GM18511 (cell line): ENCODE measurements at regions not wholly inside any gene's neighbourhood (a gene's known extent, or its start where the extent isn't known, plus 50 kb on each side); places are given as distances from the start of the nearest gene placed in this dataset.

Source experiments
- ATAC-seq: cut with Tn5 transposase; IDR thresholded peaks from one replicate; pipeline ENCODE4 v1.9.1; 2021; ENCODE audit warnings: mild to moderate bottlenecking, moderate library complexity; ENCODE audit not compliant: unreplicated experiment

DNA sequence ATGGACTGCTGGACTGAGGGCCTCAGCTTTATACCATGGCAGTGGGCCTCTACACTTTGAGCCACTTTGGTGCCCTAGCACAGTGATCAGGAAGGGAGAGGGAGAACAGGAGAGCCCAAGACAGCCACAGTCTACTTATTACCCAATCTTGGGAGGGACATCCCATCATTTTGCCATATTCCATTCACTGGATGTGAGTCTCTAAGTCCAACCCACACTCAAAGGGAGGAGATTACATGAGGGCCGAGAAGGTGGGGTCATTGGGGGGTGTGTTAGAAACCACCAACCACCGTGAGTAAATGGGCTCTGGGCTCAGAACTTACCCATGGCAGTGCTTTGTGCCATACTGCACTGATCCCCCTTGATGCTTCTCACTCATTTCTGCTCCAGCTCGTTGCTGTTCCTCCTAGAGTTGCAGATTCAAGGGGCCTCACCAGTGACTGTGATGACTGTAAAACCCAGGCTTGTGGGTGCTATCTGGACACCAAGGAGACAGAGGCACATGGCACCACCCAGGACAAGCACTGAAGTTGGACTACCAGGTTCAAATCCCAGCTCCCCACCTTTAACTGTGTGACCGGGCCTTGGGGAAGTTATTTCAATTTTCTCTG lies 97.6 kb upstream of the RAB6C start:
- ATAC-seq: no peak

DNA sequence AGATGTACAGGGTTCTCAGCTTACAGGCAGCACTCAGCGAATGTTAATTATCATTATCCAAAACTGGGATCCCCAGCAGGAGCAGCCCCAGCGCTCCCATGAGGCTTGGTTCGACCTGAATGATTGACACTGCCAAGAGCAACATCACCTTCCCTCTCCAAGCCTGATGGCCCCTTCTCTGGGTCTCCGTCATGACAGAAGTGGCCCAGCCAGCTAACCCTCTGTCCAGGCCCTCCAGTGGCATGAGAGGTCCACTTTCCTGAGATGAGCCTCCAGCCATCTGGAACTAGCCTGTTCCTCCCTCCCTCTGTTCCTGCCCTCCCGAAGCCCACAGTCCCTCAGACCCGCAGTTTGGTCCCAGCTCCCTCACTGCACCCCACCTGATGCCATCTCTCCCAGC lies 97.0 kb upstream of the RAB6C start:
- ATAC-seq: no peak

DNA sequence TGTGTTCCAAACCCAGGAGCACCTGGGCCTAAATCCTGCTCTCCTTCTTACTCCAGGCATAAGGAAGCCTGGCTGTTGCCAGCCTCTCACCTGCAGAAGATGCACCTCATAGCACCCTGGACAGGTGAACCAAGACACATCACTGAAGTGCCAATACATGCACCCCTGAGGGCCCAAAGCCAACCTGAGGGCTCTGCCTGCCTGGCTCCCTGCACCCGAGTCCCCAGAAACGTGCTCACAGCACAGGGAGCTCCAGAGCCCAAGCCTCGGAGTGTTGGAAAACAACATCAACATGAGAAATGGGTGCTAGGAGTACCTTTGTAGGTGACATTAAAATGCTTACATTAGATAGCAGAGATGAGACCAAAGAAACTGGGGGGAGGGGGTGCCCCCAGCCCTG lies 96.3 kb upstream of the RAB6C start:
- ATAC-seq: no peak

DNA sequence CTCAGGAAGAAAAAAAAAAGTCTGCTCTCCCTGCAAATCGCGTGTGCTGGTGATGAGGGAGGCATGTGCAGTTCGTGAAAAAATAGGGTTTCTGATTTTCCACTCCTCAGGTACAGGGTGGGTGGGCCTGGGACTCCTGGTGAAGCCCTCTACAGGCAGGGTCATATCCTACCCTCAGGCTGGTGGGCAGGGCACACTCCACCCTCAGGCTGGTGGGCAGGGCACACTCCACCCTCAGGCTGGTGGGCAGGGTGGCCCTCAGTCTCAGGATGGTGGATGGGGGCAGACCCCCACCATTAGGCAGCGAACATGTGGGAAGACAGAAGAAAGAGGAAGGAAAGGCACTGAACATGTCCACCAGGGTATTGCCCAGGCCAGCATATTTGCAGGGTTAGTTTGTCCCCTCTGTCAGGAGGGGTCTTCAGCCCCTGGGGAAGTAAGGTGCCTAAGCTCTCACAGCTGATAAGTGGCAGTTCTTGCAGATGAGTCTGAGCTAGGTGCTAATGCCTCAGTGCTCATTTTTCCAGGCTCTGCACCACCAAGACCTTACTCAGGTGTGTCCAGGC lies 95.2 kb upstream of the RAB6C start:
- no peak for ATAC-seq

DNA sequence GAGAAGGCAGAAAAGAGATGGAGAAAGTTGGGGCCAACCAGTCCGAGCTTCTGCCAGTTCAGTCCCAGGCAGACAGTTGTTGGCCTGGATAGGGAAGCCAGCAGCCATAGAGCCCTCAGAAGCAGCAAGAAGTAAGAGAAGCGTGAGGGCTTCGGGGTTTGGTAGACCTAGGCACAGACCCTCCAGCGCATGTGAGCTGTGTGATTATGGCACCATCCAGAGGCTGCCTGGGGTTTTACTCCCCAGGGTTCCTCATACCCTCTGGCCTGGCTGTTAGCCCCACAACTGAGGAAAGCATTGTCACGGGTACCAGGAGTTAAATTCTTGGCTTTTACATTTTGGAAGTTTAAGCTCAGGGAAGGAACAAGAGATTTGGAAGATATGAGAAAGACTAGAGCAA lies 93.7 kb upstream of the RAB6C start:
- peak; percentile 54 for ATAC-seq

DNA sequence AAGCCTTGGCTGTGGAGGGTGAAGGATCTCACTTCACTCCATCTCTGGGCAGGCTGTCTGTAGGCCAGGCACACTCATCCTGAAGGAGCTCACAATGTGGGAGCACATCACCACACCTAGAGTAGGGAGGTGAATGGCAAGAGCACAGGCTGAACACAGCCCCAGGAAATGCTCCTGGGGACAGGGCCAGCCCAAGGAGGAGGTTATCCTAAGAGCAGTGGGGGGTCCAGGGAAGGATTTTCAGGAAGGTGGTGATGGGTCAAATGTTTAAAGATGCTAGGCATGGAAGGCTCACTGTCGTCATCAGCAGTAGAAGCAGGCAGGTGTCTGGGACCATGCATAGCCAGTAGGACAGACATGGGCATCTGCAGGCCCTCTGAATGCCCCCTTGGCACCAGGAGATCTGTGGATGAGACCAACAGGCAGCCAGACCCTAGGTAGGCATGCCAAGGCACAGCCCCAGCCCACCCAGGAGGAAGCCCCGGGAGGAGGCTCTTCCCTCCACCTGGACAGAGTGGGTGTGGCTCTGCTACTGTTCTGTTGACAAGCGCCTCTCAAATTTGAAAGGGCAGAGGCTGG lies 91.7 kb upstream of the RAB6C start:
- ATAC-seq: no peak

DNA sequence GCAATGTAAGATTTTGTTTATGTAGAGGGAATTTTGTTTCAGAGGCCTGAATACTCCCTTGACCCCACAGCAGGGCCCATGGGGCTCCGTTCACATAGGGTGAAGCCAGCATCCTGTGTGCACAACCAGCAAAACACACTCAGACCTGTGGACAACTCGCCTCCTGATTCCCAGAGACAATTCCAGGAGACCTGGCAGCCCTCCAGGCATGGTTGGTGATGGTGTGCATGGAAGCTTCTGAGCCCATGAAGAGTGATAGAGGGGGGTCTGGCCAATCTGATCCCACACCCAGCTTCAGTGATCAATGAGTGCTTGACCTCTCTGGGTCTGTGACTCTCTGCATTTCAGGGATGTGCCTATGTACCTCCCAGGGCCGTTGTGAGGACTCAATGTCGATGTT lies 91.0 kb upstream of the RAB6C start:
- no peak for ATAC-seq

DNA sequence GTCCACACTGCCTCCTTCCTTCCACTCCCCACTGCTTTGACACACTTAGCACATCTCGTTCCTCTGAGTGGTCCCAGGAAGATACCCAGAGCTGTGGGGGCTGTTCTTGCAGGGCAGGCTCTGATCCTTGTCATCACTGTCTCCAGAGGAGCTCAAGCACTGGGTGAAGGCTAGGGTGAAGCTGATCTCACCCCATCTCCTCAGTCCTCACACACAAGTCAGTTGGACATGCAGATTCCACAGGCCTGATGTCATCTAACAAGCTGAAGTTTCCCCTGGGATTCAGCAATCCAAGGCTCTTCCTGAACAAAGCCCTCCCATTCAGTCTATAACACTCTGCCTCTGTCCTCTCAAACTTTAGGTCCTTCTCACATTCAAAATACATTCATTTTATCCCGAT lies 90.6 kb upstream of the RAB6C start:
- no peak for ATAC-seq

DNA sequence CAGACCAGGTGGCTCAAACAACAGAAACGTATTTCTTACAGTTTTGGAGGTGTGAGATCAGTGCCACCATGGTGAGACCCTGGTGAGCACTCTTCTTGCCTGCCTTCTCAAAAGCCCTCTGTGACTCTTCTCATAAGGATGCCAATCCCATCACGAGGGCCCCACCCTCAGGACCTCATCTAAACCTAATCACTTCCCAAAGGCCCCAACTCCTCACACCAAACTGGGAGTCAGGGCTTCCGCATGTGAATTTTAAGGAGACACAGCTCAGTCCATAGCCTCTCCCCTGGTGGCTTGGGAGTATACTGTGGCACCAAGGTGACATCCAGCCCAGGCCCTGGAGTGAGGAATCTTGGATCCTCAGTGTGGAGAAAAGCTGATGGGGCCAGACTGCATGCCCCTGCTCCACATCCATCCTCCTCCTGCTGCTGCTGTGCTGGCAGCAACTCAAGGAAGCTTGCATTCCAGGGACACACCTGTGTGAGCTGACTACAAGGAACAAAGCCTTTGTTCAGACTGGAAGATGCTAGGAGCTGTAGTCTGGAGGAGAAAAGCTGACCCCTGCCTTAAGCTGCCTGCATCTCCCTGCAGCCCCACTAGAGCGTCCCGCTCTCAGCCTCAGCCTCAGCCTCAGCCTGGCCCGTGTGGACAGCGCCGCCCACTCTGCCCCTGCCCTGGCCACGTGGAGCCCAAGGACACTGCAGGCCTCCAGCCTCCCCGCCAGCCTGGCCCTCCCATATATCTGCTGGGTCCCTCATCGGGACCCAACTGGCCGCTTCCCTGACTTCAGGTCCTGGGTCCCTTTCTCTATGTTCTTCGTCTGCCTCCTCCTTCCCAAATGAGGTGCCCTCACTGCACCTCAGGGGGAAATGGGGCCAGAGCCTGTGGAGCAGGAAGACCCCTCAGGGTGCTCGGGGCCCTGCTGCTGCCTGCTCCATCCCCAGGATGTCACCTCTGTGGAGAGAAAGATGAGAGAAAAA lies 87.8 kb upstream of the RAB6C start:
- no peak for ATAC-seq

DNA sequence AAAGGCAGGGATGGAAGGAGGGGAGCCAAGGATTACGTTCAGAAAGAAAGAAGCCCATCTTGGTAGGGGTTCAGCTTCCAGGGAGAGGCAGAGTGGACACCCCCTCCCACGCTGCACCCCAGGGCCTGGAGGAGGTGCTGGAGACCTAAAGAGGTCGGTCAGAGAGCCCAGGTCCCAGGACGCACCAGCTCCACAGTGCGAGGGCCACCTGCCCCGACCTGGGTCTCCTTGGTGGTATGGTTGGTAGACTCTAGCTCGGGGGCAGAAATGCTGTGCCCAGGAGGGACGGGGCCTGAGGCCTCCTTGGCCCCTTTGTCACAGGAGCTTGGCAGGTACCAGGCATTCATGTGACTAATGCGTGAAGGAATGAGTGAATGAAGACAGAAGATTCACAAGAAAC lies 87.1 kb upstream of the RAB6C start:
- ATAC-seq: no peak

DNA sequence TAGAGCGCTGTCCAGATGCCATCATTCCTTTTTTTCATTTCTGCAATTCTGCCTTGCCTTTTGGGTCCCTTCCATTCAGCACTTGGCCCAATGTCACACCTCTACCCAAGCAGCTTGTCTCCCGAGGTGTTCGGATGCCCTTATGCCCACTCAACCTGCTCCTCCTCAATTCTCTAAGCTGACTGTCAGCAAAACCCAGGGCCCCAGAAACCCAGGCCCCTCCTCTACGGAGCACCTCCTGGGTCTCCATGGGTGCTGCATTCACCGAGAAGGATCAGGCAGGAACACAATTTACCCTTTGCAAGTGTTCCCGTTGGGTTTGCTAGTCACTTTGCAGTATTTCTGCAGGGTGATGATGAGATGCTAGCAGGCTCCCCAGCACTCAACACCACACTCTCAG lies 86.7 kb upstream of the RAB6C start:
- ATAC-seq: no peak

DNA sequence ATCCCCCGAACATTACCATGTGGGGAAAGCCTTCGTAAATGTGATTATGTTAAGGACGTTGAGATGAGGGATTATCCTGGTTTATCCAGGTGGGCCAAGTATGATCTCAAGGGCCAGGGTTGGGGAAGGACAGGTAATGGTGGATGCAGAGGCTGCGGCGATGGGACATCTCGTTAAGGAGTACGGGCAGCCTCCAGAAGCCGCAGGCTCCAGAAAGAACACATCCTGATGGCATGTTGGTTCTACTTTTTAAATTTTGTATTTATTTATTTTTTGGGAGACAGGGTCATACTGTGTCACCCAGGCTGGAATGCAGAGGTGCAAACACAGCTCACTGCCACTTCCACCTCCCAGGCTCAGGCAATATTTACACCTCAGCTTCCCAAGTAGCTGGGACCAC lies 86.2 kb upstream of the RAB6C start:
- no peak for ATAC-seq

DNA sequence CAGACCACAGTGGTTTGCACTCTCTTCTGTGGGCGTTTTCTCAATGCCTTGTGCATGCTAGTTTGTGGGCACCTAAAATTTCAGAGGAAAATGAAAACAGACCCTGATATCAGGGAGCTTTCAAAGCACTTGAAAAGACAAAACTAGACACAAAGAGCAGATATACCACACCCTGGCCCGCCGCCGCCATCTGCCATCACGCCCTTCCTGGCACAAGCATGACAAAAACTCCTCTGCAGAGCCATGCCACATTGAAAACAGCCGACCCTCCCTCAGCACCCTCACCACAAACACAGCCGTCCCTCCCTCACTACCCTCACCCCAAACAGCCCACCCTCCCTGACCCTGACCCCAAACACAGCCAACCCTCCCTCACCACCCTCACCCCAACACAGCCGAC lies 84.8 kb upstream of the RAB6C start:
- ATAC-seq: no peak

DNA sequence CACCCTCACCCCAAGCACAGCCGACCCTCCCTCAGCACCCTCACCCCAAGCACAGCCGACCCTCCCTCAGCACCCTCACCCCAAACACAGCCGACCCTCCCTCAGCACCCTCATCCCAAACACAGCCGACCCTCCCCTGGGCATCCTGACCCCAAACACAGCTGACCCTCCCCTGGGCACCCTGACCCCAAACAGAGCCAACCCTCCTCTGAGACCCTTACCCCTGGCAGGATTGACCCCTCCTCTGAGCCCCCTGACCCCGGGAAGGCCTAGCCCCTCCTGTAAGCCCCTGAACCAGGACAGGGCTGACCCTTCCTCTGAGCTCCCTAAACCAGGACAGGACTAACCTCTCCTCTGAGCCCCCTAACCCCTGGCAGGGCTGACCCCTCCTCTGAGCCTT lies 84.4 kb upstream of the RAB6C start:
- no peak for ATAC-seq

DNA sequence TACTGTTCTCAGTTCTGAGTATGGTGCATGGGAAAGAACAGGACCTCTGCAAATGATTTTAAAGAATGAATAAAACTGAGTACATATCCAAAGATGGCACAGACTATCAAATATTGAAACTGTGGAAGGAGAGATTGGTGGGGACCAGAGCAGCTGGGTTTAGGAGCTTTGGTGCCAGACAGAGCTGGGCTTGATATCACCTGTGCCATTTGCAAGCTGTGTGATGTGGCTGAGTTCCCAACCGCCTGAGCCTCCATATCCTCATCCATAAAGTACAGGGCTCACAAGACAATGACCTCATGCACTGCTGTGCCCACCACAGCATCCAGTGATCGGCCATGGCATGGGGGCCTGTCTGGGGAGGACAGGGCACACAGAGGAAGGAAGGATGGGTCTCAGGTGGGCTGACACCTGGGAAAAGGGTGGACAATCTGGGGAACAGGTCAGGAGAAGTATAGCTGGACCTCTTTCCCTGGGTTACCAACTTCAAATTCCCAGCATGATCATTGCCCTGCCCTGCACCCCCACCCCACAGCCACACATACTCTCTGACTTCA lies 83.9 kb upstream of the RAB6C start:
- no peak for ATAC-seq

DNA sequence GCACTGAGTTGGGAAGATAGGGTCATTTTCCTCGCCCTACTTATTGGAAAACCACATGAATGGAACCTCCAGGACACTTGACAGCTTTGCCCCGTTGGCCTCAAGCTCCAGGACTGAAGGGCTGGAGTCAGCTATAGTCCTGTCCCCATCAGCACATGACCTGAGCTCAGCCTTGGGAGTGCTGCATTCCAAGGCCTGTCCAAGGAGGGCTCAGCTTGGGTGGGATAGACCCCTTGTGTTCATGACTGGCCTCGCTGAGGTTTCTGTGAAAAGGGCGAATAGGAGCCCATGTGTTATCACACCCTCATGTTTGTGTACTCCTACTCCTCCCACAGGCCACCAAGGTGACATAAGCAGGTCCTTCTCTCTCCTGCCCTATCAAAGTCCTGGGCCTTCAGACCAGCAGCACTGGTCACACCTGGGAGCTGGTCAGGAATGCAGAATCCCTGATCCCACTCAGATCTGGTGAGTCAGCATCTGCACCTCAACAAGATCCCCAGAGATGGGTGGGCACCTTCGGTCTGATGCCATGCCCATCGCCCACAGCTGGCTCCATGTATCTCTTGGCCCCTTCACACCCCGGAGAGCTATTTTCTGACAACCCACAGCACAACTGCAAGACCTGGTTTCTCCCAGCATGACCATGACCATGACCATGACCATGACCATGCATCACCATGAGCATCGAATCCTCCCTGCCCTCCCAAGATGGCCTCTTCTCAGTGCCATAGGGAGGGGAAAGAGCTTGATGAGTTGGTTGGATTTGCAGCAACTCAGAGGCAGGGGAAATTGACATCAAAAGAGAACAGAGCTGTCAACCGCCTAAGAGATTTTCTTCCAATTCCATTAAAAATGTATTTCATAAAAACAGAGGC lies 83.0 kb upstream of the RAB6C start:
- no peak for ATAC-seq

DNA sequence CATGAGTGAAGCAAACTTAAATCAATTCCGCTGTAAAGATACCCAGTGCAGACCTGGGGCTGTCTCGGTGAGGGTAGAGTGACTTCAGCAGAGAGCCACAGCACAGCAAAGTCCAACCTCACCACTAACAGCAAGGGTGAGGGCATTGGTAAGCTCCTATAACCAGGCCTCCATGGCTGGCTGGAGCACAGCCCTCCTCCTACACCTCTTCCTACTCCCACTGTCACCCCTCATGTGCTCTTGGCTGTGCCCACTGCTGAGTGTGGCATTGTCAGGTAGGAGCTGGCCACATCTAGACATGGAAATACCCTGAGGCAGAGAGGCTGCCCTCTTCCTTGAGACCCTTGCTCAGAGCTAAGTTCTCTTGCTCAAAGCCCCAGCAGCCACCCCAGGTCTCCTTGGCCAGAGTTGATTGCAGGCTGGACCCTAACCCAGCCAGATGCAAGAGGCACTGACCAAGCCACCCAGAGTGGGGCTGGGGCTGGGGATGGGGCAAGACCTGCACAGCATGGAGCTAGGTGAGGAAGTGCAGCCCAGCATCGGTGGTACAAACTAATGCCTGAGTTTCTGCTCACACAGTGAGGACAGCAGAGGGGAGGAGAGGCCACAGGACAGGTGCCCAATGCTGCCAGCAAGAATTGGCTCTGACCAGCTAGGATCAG lies 77.6 kb upstream of the RAB6C start:
- ATAC-seq: no peak

DNA sequence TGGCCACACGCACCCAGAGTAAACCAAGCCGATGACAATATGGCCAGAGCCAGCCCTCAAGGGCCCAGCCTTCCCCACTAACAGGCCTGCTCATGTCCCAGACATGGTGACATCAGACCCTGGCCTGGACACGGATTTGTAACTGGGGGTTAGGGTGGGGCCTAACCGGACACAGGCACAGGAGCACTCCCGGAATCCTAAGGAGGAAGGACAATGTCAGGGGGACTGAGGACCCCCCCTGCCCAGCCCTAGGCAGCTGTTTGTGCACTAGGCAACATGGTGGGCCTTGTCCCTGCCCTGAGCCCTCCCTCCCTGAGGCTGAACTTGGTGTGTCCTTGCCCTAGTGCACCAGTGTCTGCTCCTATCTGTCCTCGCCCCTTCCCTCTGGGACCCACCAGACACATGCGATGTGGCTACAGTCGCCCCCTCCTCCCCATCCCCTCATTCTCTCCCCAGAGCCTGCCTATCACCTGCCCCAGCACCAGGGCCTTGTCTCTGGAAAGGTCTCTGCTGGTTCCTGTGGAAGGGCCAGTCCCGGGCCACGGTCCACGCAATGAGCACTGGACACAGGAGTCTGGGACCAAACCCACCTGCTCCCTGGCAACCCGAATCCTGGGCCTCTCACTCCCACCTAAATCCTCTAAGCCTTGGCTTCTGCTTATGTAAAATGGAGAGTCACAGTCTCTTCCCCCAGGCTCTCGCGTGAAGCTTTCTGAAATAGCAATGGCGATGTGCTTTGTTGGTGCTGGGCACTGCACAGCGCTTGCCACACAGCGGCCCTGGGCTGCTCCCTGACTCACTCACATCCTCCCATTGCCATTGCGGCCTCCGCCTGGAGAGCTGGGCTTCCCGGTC lies 76.5 kb upstream of the RAB6C start:
- no peak for ATAC-seq
